ENCODE measurements at regions not wholly inside any gene's neighbourhood (a gene's known extent, or its start where the extent isn't known, plus 50 kb on each side); places are given as distances from the start of the nearest gene placed in this dataset.

GRCh38 chr2:51290725-51291124 lies 258.8 kb upstream of the NRXN1 start:
- TF ChIP-seq EP300 (IDR thresholded peaks at IDR 0.05) (no peak), POLR2A (IDR thresholded peaks at IDR 0.05) (no peak)

Data from suprapubic skin (tissue), 2 donors.